ENCODE measurements at regions not wholly inside any gene's neighbourhood (a gene's known extent, or its start where the extent isn't known, plus 50 kb on each side); places are given as distances from the start of the nearest gene placed in this dataset.
"Not testable (repeated sequence)": the region's sequence is repeated elsewhere in the genome, so short reads cannot be mapped to it uniquely, and the experiment has no call there.

DNA sequence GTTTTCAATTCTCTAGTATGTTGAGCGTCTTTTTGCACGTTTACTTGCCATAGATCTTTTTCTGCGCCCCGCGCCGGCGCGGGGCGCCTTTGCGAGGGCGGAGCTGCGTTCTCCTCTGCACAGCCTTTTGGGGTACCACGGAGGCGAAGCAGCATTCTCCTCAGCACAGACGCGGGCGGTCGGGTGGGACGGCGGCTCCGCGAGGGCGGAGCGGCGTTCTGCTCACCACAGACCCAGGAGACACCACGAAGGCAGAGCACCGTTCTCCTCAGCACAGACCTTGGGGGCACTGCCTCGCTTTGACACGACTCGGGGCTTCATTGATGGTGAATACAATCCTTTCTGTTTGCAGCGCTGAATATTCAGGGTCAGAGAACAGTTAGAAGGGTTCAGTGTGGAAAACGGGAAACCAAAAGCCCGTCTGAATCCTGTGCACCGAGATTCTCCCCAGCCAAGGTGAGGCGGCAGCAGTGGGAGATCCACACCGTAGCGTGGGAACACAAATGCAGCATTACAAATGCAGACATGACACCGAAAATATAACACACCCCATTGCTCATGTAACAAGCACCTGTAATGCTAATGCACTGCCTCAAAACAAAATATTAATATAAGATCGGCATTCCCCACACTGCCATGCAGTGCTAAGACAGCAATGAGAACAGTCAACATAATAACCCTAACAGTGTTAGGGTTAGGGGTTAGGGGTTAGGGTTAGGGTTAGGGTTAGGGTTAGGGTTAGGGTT lies 190.7 kb upstream of the VIPR2 start:
- not testable (repeated sequence) for DNase-seq (ENCODE audit: low read depth in 1 of 2, low spot score in 1 of 2)

DNA sequence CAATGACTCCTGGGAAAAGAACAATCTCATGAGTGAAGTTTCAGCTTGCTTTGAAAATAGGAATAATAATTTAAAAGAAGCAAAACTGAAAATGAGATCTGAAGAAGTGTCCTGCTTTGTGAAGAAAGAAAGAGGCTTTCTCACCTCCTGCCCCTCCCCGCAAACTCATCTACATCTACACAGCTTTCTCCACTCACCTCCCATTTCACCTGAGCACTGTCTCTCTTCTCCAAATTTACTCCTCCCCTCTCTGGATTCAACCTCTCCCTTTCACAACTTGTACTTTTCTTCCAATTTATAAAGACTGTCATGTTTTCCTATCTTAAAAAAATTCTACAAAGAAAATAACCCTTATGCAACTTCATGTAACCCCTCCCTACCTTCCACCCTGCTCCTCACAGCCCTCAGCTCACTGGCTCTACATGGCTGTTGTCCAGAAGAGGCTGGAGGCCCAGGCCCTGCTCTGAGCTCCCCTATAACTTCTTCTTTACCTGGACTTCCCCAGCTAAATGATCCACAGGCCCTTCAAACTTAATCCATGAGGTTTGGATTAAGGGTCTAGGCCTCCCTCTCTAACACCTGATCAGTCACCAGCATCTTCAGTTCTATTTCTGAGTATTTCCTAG lies 188.3 kb upstream of the VIPR2 start:
- DNase-seq (ENCODE audit: low read depth in 1 of 2, low spot score in 1 of 2) = not testable (repeated sequence)

DNA sequence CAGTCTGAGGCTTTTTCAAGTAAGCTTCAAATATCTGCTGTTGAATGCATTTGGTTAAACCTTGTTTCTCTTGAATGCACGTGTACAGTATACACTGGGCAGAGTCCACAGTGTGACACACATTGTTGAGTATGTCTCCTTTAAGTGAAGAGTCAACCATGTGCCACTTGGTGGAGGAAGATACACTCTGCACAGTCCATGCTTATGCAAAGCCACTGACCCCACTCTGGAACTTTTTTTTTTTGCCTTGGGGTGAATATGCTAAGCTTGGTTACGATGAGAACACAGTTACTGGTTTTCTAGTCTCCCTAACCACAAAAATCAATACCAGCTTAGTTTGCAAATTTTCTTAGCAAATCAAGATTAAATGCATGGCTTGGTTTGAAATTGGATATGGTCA lies 186.8 kb upstream of the VIPR2 start:
- DNase-seq (ENCODE audit: low read depth in 1 of 2, low spot score in 1 of 2) = no peak

DNA sequence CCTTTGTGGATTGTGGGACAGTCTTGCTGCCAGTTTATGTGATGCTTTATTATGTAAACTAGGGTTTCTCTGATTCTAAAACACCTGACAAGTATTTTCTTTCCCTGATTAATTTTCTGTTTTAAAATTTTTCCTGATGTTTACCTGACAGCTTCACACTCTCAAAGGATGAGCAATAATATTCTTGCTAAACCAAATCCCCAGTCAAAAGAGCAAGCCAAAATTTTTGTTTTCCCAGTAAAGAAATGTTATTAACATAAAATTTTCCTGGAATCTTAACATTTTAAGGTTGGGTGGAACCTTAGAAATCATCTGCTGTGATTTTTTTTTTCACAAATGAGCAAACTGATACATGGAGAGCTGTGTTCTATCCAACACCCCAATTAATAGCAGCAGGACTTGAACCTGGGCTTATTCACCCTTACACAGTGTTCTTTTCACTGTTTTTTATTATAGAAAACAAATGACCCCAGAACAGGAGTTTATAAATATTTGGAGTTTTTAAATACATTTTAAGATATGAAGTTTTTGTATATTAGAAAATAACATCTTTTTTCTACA lies 185.2 kb upstream of the VIPR2 start:
- no peak for DNase-seq (ENCODE audit: low read depth in 1 of 2, low spot score in 1 of 2)

DNA sequence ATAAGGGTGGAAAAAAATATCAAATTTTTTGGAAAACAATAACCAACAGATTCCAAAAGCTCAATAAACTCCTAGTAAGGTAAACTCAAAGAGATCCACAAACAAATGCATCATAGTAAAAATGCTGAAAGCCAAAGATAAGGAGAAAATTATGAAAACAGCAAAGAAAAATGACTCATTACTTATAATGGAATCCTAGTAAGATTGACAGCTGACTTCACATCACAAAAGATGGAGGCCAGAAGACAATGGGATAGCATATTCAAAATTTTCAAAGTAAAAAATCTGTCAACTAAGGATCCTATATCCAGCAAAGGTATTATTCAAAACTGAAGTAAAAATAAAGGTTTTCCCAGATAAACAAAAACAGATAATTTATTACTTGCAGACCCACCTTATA lies 183.4 kb upstream of the VIPR2 start:
- no peak for DNase-seq (ENCODE audit: low read depth in 1 of 2, low spot score in 1 of 2)

DNA sequence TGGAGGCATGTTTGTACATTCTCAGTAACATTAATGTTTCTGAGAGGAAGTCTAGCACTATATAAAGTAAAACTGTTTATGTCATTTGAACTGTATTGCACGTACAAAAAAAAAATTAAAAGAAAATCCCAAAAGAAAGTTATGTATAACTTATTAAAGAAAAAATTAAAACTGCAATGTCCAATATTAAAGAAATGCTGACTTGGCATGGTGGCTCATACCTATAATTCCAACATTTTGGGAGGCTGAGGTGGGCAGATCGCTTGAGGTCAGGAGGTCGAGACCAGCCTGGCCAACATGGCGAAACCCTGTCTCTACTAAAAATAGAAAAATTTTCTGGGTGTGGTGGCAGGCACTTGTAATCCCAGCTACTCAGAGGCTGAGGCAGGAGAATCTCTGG lies 178.7 kb upstream of the VIPR2 start:
- DNase-seq (ENCODE audit: low read depth in 1 of 2, low spot score in 1 of 2) = no peak

DNA sequence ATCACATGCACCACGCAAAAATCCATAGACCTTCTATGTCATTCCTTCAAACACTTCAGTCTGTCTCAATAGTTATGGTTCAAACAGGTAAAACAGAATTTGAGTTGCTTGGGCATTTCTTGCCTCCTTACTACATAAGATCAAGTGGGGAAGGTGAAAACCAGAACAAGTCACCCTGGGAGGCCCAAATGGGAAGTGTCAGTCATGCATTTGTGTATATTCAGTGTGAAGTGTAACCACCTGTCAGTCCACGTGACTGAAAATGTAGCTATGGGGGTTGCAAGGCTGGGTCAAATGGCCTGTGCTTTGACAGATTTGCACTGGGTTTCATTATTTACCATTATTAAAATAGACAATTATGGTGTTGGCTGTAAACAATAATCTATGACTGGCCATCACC lies 176.6 kb upstream of the VIPR2 start:
- DNase-seq (ENCODE audit: low read depth in 1 of 2, low spot score in 1 of 2) = no peak

DNA sequence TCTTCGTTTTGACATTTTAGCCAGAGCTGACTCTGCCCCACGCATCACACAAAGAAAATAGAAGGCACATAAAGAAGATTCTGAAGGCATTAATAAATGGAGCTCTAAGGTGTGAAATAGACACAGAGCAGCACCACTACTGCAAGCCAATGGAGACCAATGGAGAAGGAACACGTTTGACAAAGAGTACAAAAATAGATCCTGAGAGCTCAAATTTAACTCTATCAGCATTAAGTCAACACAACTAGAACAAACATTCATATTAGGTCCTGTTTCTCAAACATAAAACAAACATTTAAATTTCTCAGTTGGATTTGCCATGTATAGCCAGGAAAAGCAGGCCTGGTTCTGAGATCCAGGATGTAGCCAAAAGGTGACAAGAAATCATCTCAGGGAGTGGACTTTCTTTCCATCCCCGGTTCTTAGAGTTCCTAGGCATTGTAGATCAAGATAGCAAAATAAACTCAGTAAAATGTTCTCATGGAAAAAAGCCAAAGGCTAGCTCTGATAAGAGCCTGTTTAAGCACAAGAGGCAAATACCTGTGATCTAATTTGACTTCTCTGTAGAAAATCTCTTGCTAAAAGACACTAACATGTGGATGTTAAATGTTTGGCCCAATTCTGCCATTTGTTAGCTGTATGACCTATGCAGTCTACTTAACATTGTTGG lies 174.2 kb upstream of the VIPR2 start:
- DNase-seq (ENCODE audit: low read depth in 1 of 2, low spot score in 1 of 2) = no peak

DNA sequence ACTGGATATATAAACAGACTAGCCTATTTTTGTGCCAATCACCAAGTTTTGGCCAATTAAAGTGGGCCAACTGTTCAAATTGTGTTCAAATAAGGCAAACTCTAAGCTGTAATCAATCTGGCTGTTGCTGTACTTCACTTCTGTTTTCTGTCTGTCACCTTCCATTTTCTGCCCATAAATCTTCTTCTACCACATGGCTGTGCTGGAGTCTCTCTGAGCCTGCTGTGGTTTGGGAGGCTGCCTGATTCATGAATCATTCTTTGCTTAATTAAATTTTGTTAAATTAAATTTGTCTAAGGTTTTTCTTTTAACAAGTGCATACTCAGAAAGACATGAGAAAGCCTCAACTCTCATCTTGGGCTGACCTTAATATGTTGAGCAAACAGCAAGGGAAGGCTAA lies 172.6 kb upstream of the VIPR2 start:
- no peak for DNase-seq (ENCODE audit: low read depth in 1 of 2, low spot score in 1 of 2)

DNA sequence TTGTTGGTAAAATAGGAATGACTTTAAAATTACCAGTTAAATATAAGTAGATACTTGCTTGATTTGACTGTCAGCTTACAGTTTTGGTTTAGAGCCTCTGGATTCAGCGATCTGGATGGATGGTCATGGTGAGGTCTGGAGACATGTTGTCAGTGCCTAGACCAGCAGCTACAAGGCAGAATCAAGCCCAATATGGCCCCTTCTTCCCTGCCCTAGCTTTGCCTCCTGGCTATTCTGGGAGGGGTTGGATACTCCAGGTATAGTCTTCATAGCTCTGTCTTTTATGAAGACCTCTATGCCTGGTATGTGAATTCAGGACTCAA lies 166.5 kb upstream of the VIPR2 start:
- DNase-seq (ENCODE audit: low read depth in 1 of 2, low spot score in 1 of 2) = no peak

DNA sequence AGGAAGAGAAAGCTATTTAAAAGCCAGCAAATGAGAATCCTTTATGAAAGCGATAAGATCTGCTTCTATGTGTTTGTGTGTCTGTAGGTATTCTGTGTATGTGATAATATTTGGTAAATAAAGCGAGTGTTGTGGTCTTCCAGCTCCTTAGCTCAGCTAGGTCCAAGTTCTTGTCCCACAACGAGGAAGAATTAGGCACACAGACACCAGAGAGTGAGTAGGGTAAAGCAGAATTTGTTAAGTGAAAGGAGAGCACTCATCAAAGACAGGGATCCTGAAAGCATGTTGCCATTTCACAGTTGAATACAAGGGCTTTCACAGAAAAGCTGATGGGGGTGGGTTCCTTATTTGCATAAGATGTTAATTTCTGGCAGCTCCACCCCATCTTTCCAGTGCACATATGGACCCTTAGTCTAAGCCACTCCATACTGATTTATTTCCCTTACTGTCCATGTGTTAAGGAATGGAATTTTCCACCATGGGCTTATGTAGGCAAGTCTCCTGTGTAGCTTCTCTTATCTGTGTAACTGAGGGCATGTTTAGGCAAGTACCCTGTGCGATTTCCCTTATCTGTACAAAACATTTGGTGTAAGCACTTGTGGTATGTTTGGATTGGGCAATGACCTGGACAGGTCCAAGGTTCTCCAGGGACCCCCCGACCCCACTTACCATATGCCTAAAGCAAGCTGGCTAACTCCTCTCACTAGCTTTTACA lies 165.9 kb upstream of the VIPR2 start:
- DNase-seq (ENCODE audit: low read depth in 1 of 2, low spot score in 1 of 2) = no peak

DNA sequence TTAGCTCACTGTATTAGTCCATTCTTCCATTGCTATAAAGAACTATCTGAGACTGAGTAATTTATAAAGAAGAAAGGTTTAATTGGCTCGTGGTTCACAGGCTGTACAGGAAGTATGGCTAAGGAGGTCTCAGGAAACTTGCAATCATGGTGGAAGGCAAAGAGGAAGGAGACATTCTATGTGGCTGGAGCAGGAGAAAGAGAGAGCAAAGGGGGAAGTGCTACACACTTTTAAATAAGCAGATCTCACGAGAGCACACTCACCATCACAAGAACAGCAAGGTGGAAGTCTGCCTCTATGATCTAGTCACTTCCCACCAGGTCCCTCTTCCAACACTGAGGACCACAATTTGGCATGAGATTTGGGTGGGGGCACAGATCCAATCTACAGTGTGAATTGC lies 164.5 kb upstream of the VIPR2 start:
- not testable (repeated sequence) for DNase-seq (ENCODE audit: low read depth in 1 of 2, low spot score in 1 of 2)

DNA sequence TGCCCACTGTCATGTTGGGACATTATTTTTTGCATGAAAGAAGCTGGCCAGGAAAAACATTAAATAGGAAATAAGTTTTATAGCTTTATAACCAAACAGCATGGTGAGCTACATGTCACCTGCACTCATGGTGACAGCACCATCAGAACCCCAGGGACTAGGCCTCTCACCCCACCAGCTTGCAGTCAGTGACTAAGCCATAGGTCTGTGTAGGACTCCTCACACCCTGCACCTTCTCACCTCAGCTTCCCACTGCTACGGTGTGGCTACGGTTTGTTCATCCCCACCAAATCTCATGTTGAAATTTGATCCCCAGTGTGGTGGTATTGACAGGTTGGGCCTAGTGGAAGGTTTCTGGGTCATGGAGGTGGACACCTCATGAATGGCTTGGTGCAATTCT lies 161.3 kb upstream of the VIPR2 start:
- no peak for DNase-seq (ENCODE audit: low read depth in 1 of 2, low spot score in 1 of 2)

DNA sequence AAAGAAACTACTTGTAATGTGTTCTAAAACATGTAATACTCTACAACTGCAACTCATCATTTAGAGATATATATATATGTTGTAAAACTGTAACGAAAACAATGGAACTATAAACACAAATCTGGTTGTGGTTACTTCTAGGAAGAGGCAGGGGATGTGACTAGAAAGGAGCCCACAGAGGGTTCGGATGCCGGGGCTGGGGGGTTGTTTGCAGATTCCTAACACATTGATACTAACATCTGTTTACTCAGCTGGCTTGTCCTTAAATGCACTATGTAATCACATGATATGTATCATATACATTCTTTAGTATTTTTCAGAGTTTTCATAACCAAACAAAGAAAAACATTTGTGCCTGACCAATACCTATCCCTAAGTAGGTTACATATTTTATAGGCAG lies 160.5 kb upstream of the VIPR2 start:
- DNase-seq (ENCODE audit: low read depth in 1 of 2, low spot score in 1 of 2) = not testable (repeated sequence)

DNA sequence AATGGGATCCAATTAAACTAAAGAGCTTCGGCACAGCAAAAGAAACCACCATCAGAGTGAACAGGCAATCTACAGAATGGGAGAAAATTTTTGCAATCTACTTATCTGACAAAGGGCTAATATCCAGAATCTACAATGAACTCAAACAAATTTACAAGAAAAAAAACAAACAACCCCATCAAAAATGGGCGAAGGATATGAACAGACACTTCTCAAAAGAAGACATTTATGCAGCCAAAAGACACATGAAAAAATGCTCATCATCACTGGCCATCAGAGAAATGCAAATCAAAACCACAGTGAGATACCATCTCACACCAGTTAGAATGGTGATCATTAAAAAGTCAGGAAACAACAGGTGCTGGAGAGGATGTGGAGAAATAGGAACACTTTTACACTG lies 158.8 kb upstream of the VIPR2 start:
- not testable (repeated sequence) for DNase-seq (ENCODE audit: low read depth in 1 of 2, low spot score in 1 of 2)

DNA sequence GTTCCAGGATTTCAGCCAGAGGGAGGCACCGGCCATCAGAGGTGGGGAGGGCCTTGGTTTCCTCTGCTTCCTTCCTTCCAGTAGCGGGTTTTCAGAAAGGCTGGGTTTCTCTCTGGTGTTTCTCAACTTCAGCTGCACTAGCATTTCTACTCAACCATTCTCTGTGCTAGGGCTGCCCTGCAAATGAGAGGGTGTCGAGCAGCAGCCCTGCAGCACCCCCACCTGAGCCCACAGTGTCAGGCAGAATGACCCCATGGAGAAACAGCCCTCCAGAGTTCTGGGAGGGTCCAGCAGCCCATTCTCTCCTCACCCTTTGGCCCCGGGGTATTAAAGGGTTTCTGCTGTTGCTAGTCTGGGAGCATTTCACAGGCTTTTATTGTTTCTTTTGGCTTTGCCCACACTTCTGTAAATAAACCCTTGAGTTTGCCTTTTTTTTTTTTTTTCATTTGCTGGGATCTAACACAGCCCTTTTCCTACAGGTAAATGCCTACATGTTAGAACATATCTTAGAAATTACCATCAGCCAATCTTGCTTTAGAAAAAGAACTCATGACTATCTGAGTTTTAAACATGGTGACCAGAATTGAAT lies 151.5 kb upstream of the VIPR2 start:
- no peak for DNase-seq (ENCODE audit: low read depth in 1 of 2, low spot score in 1 of 2)

DNA sequence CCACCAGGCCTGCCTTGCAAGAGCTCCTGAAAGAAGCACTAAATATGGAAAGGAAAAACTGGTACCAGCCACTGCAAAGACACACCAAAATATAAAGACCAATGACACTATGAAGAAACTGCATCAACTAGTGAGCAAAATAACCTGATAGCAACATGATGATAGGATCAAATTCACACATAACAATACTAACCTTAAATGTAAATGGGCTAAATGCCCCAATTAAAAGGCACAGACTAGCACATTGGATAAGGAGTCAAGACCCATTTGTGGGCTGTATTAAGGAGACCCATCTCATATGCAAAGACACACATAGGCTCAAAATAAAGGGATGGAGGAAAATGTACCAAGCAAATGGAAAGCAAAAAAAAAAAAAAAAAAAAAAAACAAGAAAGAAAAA lies 141.8 kb upstream of the VIPR2 start:
- DNase-seq (ENCODE audit: low read depth in 1 of 2, low spot score in 1 of 2) = not testable (repeated sequence)

DNA sequence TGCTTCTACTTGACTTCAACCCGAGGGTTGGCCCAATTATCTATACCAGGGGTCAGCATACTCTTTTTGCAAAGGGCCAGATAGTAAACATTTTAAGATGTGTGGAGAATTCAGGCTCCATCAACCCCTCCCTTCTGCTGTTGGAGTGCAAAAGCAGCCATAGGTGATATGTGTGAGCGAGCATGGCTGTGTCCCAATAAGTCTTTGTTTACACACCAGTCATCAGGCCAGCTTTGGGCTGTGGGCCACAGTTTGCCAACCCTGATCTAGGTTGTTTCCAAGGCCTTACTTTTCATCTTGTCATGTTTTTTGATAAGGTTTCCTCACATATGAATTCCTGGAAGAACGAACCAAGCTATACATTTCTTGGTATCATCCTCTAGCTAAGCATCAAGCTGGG lies 136.9 kb upstream of the VIPR2 start:
- DNase-seq (ENCODE audit: low read depth in 1 of 2, low spot score in 1 of 2) = no peak

DNA sequence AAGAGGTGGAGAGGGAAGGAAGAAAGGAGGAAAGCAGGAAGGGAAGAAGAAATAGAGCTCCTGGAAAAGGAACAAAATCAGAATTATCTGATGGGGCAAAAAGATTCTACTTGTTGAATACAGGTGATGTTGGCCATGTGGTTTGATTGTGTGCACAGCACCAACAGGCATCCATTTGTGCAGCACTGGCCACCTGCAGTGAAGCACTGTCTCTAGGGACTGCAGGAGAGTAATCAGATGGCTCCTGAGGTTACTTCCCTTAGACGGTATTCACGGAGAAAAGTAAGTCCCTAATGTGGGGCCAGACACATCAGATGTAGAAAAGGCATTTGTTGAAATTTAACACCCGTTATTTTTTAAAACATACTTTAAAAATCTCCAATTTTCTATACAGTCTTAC lies 135.3 kb upstream of the VIPR2 start:
- no peak for DNase-seq (ENCODE audit: low read depth in 1 of 2, low spot score in 1 of 2)

DNA sequence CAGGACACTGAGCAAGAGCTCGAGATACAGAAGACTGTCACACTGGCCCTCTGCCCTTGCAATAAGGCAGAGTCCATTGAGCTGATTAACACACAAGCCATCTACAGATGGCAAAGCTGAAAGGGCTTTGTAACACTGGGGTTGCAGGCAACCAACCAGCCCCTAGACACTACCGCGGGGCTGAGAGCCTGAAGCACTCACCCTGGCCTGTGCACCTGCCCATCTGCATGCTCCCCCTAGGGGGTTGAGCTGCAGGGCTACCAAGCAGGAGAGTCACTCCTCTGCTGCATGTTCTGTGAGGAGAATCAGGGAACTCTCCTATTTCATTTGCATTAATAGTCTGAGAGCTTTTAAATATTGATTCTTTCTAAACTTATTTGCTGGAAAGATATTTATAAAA lies 128.1 kb upstream of the VIPR2 start:
- no peak for DNase-seq (ENCODE audit: low read depth in 1 of 2, low spot score in 1 of 2)

DNA sequence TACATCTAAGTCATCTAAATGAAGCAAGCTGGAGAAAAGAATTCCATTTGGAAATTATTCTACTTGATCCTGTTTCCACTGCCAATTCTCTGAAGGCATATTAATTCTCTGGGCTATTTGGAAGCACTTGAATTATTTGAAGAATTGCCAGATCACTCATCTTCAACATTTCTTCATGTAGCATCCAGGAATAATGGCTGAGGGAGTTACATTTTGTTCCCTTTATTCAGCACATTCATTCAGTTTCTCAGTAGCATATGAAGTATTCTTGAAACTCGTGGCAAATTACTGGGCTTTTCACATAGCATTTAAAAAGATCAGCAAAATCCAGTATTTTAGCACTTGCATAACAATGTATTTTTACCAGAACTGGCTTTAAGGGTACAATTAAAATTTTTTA lies 127.1 kb upstream of the VIPR2 start:
- no peak for DNase-seq (ENCODE audit: low read depth in 1 of 2, low spot score in 1 of 2)
